ENCODE measurements at regions not wholly inside any gene's neighbourhood (a gene's known extent, or its start where the extent isn't known, plus 50 kb on each side); places are given as distances from the start of the nearest gene placed in this dataset.
"Not testable (repeated sequence)": the region's sequence is repeated elsewhere in the genome, so short reads cannot be mapped to it uniquely, and the experiment has no call there.

DNA sequence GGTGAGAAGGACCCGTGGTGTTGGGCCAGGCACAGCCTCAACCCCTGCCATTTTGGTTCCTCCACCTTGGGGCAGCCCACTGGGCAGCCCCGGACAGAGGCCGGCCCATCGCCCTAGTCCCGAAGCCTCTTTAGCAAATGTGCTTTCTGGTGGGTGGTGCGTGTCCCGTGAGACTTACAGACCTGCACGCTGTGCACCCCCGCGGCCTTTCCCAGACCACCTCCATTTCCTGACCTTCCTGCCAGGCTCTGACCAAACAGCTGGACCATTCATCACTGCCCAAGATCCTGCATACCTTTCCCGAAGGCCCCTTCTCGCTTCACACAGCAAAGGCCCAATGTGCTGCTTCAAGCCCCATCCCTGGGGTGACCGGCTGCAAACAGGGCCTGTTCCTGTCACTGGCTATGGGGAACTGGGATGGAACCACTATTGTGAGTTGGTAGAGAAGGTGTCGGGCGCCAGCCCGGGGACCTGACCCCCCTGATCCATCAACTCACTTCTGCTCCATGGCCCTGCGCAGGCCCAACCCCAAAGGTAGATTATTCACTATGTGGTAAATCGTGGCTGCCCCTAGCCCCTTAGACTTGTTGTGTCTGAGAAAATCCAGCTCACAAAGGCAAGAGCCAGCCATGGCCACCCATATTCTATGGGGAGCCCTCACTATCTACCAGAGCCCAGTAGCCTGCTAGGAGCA lies 341.0 kb downstream of the EIPR1 start:
- DNase-seq, result no peak

GRCh38 chr2:3035385-3036050 lies 342.1 kb downstream of the EIPR1 start:
- no peak for DNase-seq

DNA sequence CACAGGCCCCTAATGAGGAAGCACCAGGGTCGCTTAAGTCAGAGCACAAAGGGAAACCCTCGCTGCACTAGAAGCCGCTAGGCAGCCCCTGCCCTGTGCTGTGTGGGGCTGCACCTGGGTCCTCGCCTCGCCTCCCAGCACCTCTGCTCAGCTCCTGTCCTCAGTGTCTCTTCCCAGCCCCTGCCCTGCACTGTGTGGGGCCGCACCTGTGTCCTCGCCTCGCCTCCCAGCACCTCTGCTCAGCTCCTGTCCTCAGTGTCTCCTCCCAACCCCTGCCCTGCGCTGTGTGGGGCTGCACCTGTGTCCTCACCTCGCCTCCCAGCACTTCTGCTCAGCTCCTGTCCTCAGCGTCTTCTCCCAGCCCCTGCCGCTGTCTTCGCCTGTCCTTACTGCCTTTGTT lies 342.8 kb downstream of the EIPR1 start:
- no peak for DNase-seq

GRCh38 chr2:3034396-3034795 lies 343.2 kb downstream of the EIPR1 start:
- DNase-seq, result no peak

GRCh38 chr2:3033315-3033714 lies 344.3 kb downstream of the EIPR1 start:
- no peak for DNase-seq

DNA sequence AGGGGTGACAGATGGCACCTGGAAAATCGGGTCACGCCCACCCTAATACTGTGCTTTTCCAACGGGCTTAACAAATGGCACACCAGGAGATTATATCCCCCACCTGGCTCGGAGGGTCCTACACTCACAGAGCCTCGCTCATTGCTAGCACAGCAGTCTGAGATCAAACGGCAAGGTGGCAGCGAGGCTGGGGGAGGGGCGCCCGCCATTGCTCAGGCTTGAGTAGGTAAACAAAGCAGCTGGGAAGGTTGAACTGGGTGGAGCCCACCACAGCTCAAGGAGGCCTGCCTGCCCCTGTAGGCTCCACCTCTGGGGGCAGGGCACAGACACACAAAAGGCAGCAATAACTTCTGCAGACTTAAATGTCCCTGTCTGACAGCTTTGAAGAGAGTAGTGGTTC lies 346.8 kb downstream of the EIPR1 start:
- not testable (repeated sequence) for DNase-seq

DNA sequence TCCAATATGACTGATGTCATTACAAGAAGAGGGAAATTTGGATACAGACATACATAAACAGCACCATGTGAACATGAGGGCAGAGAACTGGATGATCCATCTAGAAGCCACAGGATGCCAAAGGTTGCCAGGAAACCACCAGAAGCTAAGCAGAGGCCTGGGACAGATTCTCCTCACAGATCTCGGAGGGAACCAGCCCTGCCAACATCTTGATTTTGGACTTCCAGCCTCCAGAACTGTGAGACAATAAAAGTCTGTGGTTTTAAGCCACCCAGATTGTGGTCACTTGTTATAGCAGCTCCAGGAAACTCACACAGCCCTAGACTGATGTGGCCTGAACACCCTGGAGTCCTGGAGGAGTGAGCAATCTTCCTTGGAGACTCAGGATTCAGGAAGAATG lies 351.6 kb downstream of the EIPR1 start:
- no peak for DNase-seq

DNA sequence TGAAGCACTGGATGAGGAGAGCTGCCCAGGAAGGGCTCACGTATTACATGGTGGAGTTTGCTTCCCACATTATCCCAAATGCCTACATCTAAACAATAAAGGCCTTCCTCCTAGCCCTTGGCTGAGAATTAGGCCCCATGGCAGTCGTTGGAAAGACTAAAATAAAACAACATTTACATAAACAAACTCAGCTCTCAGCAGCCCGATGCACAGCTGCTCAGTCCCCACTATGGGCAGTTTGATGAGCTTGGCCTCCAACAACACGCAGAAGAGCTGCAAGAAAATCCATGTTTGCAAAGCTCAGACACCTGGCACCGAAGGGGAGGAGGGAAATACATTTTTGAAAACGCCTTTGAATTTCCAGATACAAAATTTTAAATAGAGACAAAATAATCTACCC lies 352.4 kb downstream of the EIPR1 start:
- DNase-seq, result no peak

GRCh38 chr2:3024401-3024935 lies 353.1 kb downstream of the EIPR1 start:
- no peak for DNase-seq

GRCh38 chr2:3023531-3023930 lies 354.1 kb downstream of the EIPR1 start:
- DNase-seq, result no peak

DNA sequence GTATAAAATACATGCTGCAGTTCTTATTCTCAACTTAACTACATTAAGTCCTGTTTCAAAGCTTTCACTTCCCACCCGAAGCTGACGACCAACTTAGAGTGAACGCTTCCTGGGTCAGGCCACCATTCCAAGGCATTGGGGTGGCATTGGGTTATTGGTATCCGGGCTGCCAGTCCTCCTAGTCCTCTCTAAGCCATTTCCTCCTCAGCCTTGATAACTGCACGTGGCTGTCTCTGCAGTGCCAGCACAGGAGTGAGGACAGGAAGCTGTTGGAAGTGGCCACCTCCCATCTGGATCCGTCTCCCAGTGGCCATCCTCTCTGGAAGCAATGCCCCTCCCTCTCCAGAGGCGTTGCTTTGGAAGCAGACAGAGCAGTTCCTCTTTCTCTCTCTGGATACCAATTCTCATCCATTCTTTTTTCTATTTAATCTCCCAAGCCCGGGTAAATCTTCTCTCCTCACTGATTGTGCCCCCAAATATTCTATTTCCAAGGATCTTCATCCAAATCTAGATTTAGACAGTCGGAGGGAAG lies 354.7 kb downstream of the EIPR1 start:
- no peak for DNase-seq

DNA sequence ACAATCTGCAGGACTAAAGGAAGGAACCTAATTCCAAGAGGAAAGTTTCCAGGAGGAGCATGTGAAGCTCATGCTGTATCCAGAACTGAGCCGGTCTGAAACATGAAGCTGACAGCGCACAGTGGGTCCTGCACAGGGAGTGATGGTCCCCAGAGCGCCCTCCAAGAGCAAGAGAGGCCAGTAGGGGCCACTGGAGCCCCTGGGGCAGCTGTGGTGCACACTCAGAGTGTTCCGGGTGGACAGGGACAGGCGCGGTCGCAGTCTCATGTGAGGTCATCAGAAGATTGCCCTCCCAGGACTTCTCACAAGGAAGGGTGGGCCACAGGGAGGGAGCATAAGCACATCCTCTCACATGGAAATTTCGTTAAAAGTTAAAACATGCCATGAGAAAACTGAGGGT lies 355.9 kb downstream of the EIPR1 start:
- no peak for DNase-seq

DNA sequence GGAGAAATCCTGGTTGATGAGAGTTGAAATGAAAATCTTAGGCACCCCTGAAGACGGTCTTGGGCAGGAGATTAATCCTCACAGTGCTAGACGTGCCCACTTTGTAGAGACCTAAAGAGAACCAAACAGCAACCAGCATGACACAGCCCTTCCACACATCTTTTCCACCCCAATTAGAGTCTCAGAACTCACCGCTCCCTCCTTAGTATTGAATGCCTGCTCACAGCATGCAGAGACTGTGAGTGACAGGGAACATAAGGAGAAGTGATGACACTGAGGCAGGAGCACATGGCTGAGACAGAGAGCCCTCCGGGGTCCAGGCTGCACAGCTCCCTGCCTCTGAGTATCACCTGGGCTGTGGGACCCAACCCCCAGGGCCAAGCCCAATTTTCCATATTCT lies 367.6 kb downstream of the EIPR1 start:
- DNase-seq, result no peak

DNA sequence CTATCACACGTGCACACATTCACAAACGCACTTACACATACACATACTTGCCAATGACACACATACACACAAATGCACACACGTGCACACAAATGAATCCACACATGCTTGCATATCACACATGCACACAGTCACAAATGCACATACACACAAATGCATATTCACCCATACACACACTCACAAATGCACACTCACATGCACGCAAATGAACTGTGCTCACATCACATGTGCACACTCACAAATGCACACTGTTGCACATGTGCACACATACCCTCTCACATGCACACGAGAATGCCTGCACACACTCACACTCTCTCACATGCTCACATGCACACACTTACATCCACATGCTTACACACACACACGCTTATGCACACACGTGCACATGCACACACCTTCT lies 368.1 kb downstream of the EIPR1 start:
- DNase-seq, result no peak

DNA sequence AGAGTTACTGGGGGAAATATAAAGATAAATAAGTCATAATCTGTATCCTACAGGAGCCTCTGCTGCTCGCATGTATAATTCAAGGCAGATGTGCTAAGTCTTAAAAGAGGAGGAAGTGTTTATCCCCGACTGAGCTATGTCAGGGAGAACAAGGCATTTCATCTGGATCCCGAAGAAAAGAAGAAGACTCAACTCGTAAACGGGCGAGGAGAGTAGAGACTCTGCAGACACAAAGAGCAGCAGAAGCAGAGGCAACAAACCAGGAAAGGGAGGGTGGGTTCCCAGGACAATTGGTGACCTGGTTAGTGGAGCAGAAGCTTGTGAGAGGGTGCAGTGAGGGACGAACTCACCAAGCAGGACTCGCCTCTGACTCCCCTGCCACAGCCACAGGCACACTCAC lies 368.6 kb downstream of the EIPR1 start:
- DNase-seq, result no peak

GRCh38 chr2:3008561-3008960 lies 369.1 kb downstream of the EIPR1 start:
- DNase-seq, result no peak

GRCh38 chr2:3007135-3007534 lies 370.5 kb downstream of the EIPR1 start:
- no peak for DNase-seq

- DNase-seq, result no peak
Measured at GRCh38 chr2:3005859-3006501, 371.6 kb downstream of the EIPR1 start.

- peak in 1 of 2 donors; percentile 3 for DNase-seq
Measured at GRCh38 chr2:3001615-3002560, 375.7 kb downstream of the EIPR1 start.

GRCh38 chr2:3000968-3001367 lies 376.6 kb downstream of the EIPR1 start:
- DNase-seq, result no peak

- no peak for DNase-seq
Measured at GRCh38 chr2:3000125-3000524, 377.5 kb downstream of the EIPR1 start.

DNA sequence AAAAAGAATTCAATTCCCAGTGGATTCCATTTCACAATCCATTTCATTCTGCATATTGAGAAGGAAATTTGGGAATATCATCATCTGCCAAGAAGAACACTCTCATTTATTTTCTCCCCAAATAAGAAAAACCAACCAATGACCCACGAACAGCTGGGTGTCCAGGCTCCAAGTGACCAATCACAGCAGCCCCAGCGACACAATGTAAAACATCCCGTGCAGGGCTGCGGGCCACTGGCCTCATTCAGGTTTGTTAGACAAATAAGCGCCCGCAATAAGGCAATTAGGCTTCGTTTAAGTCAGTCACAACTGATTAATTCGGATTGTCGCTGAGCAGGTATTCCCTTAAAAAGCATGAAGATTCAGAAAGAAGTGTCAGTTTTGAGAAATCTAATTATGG lies 378.6 kb downstream of the EIPR1 start:
- no peak for DNase-seq
